ENCODE measurements at regions not wholly inside any gene's neighbourhood (a gene's known extent, or its start where the extent isn't known, plus 50 kb on each side); places are given as distances from the start of the nearest gene placed in this dataset.

GRCh38 chr11:109973486-109973885 lies 119.7 kb upstream of the ZC3H12C start:
- TF ChIP-seq POLR2A (IDR thresholded peaks at IDR 0.05) (no peak), CTCF (IDR thresholded peaks at IDR 0.05) (no peak), EP300 (IDR thresholded peaks at IDR 0.05) (no peak)
